Effector memory CD8-positive, alpha-beta T cell (primary cell): ENCODE measurements at regions not wholly inside any gene's neighbourhood (a gene's known extent, or its start where the extent isn't known, plus 50 kb on each side); places are given as distances from the start of the nearest gene placed in this dataset.
"Not testable (repeated sequence)": the region's sequence is repeated elsewhere in the genome, so short reads cannot be mapped to it uniquely, and the experiment has no call there.

Experiments
- ATAC-seq: fragments of 150-1000 bp; cut with Tn5 transposase; replicated peaks from 2 replicates; pipeline ENCODE4 v1.10.0; 2021; ENCODE audit warnings: mild to moderate bottlenecking, moderate library complexity
- DNase-seq, 3 experiments: peaks; one replicate each; pipeline ENCODE4 v3.0.0; 2021
- H3K27ac Mint-ChIP-seq, 2 donors: one replicate each; pipeline ENCODE4 v1.8.0; 2022; ENCODE audit warnings: mild to moderate bottlenecking in 2 of 2, mixed read lengths in 2 of 2, moderate library complexity in 2 of 2
- H3K27me3 Mint-ChIP-seq, 2 donors: one replicate each; pipeline ENCODE4 v1.8.0; 2022; ENCODE audit warnings: mixed read lengths in 2 of 2
- H3K36me3 Mint-ChIP-seq: one replicate; pipeline ENCODE4 v1.8.0; 2022; ENCODE audit warnings: mild to moderate bottlenecking, moderate library complexity, mixed read lengths; ENCODE audit not compliant: insufficient read depth
- H3K4me1 Mint-ChIP-seq, 2 donors: one replicate each; pipeline ENCODE4 v1.8.0; 2022; ENCODE audit warnings: low read depth in 2 of 2, mixed read lengths in 2 of 2
- H3K4me3 Mint-ChIP-seq, 2 donors: one replicate each; pipeline ENCODE4 v1.8.0; 2022; ENCODE audit warnings: mild to moderate bottlenecking in 2 of 2, mixed read lengths in 2 of 2, moderate library complexity in 2 of 2
- H3K9me3 Mint-ChIP-seq, 2 donors: one replicate each; pipeline ENCODE4 v1.8.0; 2022; ENCODE audit warnings: mixed read lengths in 2 of 2

GRCh38 chr2:3899536-3900155 is 196.3 kb downstream of the DCDC2C start:
- H3K4me3 Mint-ChIP-seq, result no peak overlapping the region
- peaks cover 2% of the 10 kb centered on the region for H3K36me3 Mint-ChIP-seq
- H3K4me1 Mint-ChIP-seq, result no peaks in the 10 kb centered on the region
- H3K27ac Mint-ChIP-seq, result no peak overlapping the region
- no peaks in the 10 kb centered on the region for H3K27me3 Mint-ChIP-seq
- DNase-seq, result no peak
- peaks cover 4 to 7% of the 10 kb centered on the region in 2 donors for H3K9me3 Mint-ChIP-seq
- no peak for ATAC-seq

GRCh38 chr2:3902131-3902530 is 198.8 kb downstream of the DCDC2C start:
- no peak for ATAC-seq
- peaks cover 6 to 7% of the 10 kb centered on the region in 2 donors for H3K9me3 Mint-ChIP-seq
- no peaks in the 10 kb centered on the region for H3K36me3 Mint-ChIP-seq
- no peaks in the 10 kb centered on the region for H3K27me3 Mint-ChIP-seq
- H3K4me1 Mint-ChIP-seq, result no peaks in the 10 kb centered on the region
- H3K27ac Mint-ChIP-seq, result no peak overlapping the region
- H3K4me3 Mint-ChIP-seq, result no peak overlapping the region
- no peak for DNase-seq

GRCh38 chr2:3904061-3904460 is 200.7 kb downstream of the DCDC2C start:
- H3K36me3 Mint-ChIP-seq, result no peaks in the 10 kb centered on the region
- H3K4me1 Mint-ChIP-seq, result no peaks in the 10 kb centered on the region
- H3K9me3 Mint-ChIP-seq, result peaks cover 0 to 4% of the 10 kb centered on the region in 2 donors
- no peak for DNase-seq
- H3K27ac Mint-ChIP-seq, result no peak overlapping the region
- ATAC-seq, result no peak
- H3K27me3 Mint-ChIP-seq, result no peaks in the 10 kb centered on the region
- H3K4me3 Mint-ChIP-seq, result no peak overlapping the region

- DNase-seq, H3K36me3 Mint-ChIP-seq, H3K4me1 Mint-ChIP-seq, H3K4me3 Mint-ChIP-seq, ATAC-seq, H3K27ac Mint-ChIP-seq, H3K27me3 Mint-ChIP-seq: not testable (repeated sequence)
- H3K9me3 Mint-ChIP-seq, result peaks cover 0 to 10% of the 10 kb centered on the region in 2 donors
Measured at GRCh38 chr2:3908498-3908897, 205.1 kb downstream of the DCDC2C start.

GRCh38 chr2:3911882-3912455 is 208.6 kb downstream of the DCDC2C start:
- Mint-ChIP-seq H3K36me3 (no peaks in the 10 kb centered on the region), H3K27ac (no peak overlapping the region), H3K4me3 (no peak overlapping the region), H3K27me3 (no peaks in the 10 kb centered on the region), H3K4me1 (no peaks in the 10 kb centered on the region), H3K9me3 (peaks cover 0 to 10% of the 10 kb centered on the region in 2 donors)
- ATAC-seq (no peak), DNase-seq (no peak)

GRCh38 chr2:3913166-3913565 is 209.8 kb downstream of the DCDC2C start:
- DNase-seq (no peak), ATAC-seq (no peak)

GRCh38 chr2:3914241-3914640 is 210.9 kb downstream of the DCDC2C start:
- DNase-seq, result no peak
- no peak overlapping the region for H3K27ac Mint-ChIP-seq
- H3K36me3 Mint-ChIP-seq, result no peaks in the 10 kb centered on the region

More at GRCh38 chr2:3913166-3913565, 209.8 kb downstream of the DCDC2C start:
- H3K4me3 Mint-ChIP-seq, result no peak overlapping the region
- H3K9me3 Mint-ChIP-seq, result peaks cover 0 to 8% of the 10 kb centered on the region in 2 donors
- H3K4me1 Mint-ChIP-seq, result no peaks in the 10 kb centered on the region
- H3K27ac Mint-ChIP-seq, result no peak overlapping the region
- no peaks in the 10 kb centered on the region for H3K27me3 Mint-ChIP-seq
- no peaks in the 10 kb centered on the region for H3K36me3 Mint-ChIP-seq

GRCh38 chr2:3927031-3927430 is 223.7 kb downstream of the DCDC2C start:
- ATAC-seq (no peak), DNase-seq (no peak)
- H3K27me3 Mint-ChIP-seq, result no peaks in the 10 kb centered on the region
- peaks cover 10 to 12% of the 10 kb centered on the region in 2 donors for H3K9me3 Mint-ChIP-seq
- H3K36me3 Mint-ChIP-seq, result no peaks in the 10 kb centered on the region
- H3K27ac Mint-ChIP-seq, result no peak overlapping the region
- H3K4me1 Mint-ChIP-seq, result no peaks in the 10 kb centered on the region
- no peak overlapping the region for H3K4me3 Mint-ChIP-seq

More at GRCh38 chr2:3914241-3914640, 210.9 kb downstream of the DCDC2C start:
- ATAC-seq, result no peak
- Mint-ChIP-seq H3K9me3 (peaks cover 0 to 8% of the 10 kb centered on the region in 2 donors), H3K4me1 (no peaks in the 10 kb centered on the region), H3K4me3 (no peak overlapping the region), H3K27me3 (no peaks in the 10 kb centered on the region)

GRCh38 chr2:3929374-3929773 is 226.0 kb downstream of the DCDC2C start:
- H3K4me1 Mint-ChIP-seq, result no peaks in the 10 kb centered on the region
- DNase-seq, result no peak
- H3K27ac Mint-ChIP-seq, result no peak overlapping the region
- H3K9me3 Mint-ChIP-seq, result peaks cover 10 to 15% of the 10 kb centered on the region in 2 donors
- no peaks in the 10 kb centered on the region for H3K27me3 Mint-ChIP-seq
- no peak for ATAC-seq
- no peaks in the 10 kb centered on the region for H3K36me3 Mint-ChIP-seq
- H3K4me3 Mint-ChIP-seq, result no peak overlapping the region

- Mint-ChIP-seq H3K9me3 (peaks cover 1 to 8% of the 10 kb centered on the region in 2 donors), H3K36me3 (no peaks in the 10 kb centered on the region), H3K4me1 (no peaks in the 10 kb centered on the region), H3K27me3 (no peaks in the 10 kb centered on the region), H3K4me3 (no peak overlapping the region), H3K27ac (no peak overlapping the region)
- ATAC-seq, result no peak
- no peak for DNase-seq
Measured at GRCh38 chr2:3930246-3930645, 226.9 kb downstream of the DCDC2C start.

GRCh38 chr2:3940661-3941060 is 237.3 kb downstream of the DCDC2C start:
- ATAC-seq (no peak), DNase-seq (no peak)
- Mint-ChIP-seq H3K36me3 (no peaks in the 10 kb centered on the region), H3K4me1 (no peaks in the 10 kb centered on the region), H3K9me3 (peaks cover 16 to 31% of the 10 kb centered on the region in 2 donors), H3K27ac (no peak overlapping the region), H3K4me3 (no peak overlapping the region), H3K27me3 (no peaks in the 10 kb centered on the region)

- H3K36me3 Mint-ChIP-seq, result no peaks in the 10 kb centered on the region
- no peaks in the 10 kb centered on the region for H3K27me3 Mint-ChIP-seq
- no peak overlapping the region for H3K27ac Mint-ChIP-seq
- H3K4me3 Mint-ChIP-seq, result no peak overlapping the region
- no peaks in the 10 kb centered on the region for H3K4me1 Mint-ChIP-seq
- H3K9me3 Mint-ChIP-seq, result peaks cover 19 to 28% of the 10 kb centered on the region in 2 donors
- no peak for DNase-seq
- ATAC-seq, result no peak
Measured at GRCh38 chr2:3942841-3943240, 239.5 kb downstream of the DCDC2C start.

- Mint-ChIP-seq H3K9me3 (peaks cover 13 to 18% of the 10 kb centered on the region in 2 donors), H3K27ac (no peak overlapping the region), H3K27me3 (no peaks in the 10 kb centered on the region), H3K4me1 (no peaks in the 10 kb centered on the region), H3K4me3 (no peak overlapping the region), H3K36me3 (no peaks in the 10 kb centered on the region)
- no peak for ATAC-seq
- DNase-seq, result no peak
Measured at GRCh38 chr2:3944071-3944470, 240.7 kb downstream of the DCDC2C start.

GRCh38 chr2:3944841-3945240 is 241.5 kb downstream of the DCDC2C start:
- ATAC-seq (no peak), DNase-seq (no peak)
- H3K27ac Mint-ChIP-seq, result no peak overlapping the region
- no peak overlapping the region for H3K4me3 Mint-ChIP-seq
- no peaks in the 10 kb centered on the region for H3K36me3 Mint-ChIP-seq
- H3K9me3 Mint-ChIP-seq, result peaks cover 9 to 18% of the 10 kb centered on the region in 2 donors
- H3K27me3 Mint-ChIP-seq, result no peaks in the 10 kb centered on the region
- H3K4me1 Mint-ChIP-seq, result no peaks in the 10 kb centered on the region
